Hematopoietic multipotent progenitor cell treated with erythropoietin and hydrocortisone succinate and interleukin-3 and kit ligand, for 6 days (in vitro differentiated cells): ENCODE measurements at regions not wholly inside any gene's neighbourhood (a gene's known extent, or its start where the extent isn't known, plus 50 kb on each side); places are given as distances from the start of the nearest gene placed in this dataset.
"Not testable (repeated sequence)": the region's sequence is repeated elsewhere in the genome, so short reads cannot be mapped to it uniquely, and the experiment has no call there.

Source experiments
- DNase-seq: peaks from one replicate; pipeline ENCODE4 v3.0.0-alpha.2; 2015

- DNase-seq = no peak
Measured at GRCh38 chr16:63650550-63650949, 1471.3 kb downstream of the CDH11 start.

GRCh38 chr16:63633706-63634445 lies 1488.0 kb downstream of the CDH11 start:
- not testable (repeated sequence) for DNase-seq

- DNase-seq = no peak
Measured at GRCh38 chr16:63629272-63629671, 1492.6 kb downstream of the CDH11 start.

GRCh38 chr16:63628812-63629211 lies 1493.1 kb downstream of the CDH11 start:
- no peak for DNase-seq

GRCh38 chr16:63625126-63625525 lies 1496.7 kb downstream of the CDH11 start:
- DNase-seq = no peak

- DNase-seq = no peak
Measured at GRCh38 chr16:63623551-63624039, 1498.3 kb downstream of the CDH11 start.

GRCh38 chr16:63618896-63619485 lies 1502.9 kb downstream of the CDH11 start:
- no peak for DNase-seq

GRCh38 chr16:63617990-63618763 lies 1503.7 kb downstream of the CDH11 start:
- DNase-seq = no peak

GRCh38 chr16:63617047-63617989 lies 1504.5 kb downstream of the CDH11 start:
- DNase-seq = no peak

- DNase-seq = no peak
Measured at GRCh38 chr16:63614429-63614828, 1507.4 kb downstream of the CDH11 start.

GRCh38 chr16:63613701-63614100 lies 1508.2 kb downstream of the CDH11 start:
- DNase-seq = no peak

- DNase-seq = no peak
Measured at GRCh38 chr16:63612462-63613227, 1509.2 kb downstream of the CDH11 start.

GRCh38 chr16:63606778-63607177 lies 1515.1 kb downstream of the CDH11 start:
- no peak for DNase-seq

GRCh38 chr16:63602206-63602927 lies 1519.5 kb downstream of the CDH11 start:
- DNase-seq = no peak

- no peak for DNase-seq
Measured at GRCh38 chr16:63596716-63597115, 1525.1 kb downstream of the CDH11 start.

- no peak for DNase-seq
Measured at GRCh38 chr16:63592852-63593251, 1529.0 kb downstream of the CDH11 start.

GRCh38 chr16:63581570-63581969 lies 1540.3 kb downstream of the CDH11 start:
- DNase-seq = no peak

GRCh38 chr16:63578791-63579190 lies 1542.6 kb upstream of the CDH8 start:
- no peak for DNase-seq

- no peak for DNase-seq
Measured at GRCh38 chr16:63577891-63578290, 1541.7 kb upstream of the CDH8 start.

GRCh38 chr16:63575041-63575440 lies 1538.8 kb upstream of the CDH8 start:
- no peak for DNase-seq

GRCh38 chr16:63568164-63568563 lies 1531.9 kb upstream of the CDH8 start:
- no peak for DNase-seq
